Dedifferentiated amniotic fluid mesenchymal stem cell (primary cell): ENCODE measurements at regions not wholly inside any gene's neighbourhood (a gene's known extent, or its start where the extent isn't known, plus 50 kb on each side); places are given as distances from the start of the nearest gene placed in this dataset.

Experiments used
- DNase-seq: peaks from one replicate; pipeline ENCODE4 v3.0.0-alpha.2; 2016; ENCODE audit errors: extremely low spot score

DNA sequence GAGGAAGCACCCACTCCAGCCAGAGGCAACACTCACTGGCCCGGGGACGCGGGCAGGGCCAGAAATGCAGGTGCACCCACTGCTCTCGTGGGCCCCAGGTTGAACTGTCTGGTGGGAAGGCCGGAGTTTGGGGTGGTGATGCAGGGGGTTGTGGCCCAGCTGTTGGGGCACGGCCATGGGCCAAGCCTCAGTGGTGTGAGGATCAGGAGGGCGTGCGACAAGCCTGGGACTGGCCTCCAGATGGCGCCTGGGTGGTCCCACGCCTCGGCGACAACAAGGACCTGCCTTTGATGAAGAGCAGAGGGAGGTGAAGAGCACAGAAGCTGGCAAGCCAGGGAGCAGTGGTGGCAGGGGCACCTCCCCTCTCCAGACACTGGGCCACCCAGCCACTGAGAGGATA, 240.8 kb downstream of the BRD1 start:
- DNase-seq: no peak

DNA sequence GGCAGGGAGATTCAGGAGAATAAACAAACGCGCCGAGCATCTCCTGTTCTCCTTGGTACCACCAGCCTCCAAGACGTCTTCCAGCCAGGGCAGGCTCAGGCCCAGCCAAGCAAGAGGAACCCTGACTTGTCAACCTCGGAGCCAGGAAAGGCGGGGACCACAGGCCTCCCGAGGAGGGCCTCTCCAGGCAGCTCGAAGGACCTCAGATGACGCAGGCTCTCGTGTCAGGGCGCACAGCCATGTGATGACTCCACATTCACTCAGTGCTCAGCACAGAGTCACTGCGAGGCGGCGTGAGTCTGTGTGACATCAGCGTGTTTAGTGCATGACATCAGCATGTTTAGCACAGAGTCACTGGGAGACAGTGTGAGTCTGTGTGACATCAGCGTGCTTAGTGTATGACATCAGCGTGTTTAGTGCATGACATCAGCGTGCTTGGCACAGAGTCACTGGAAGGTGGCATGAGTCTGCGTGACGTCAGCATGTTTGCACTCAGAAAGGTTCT, 241.4 kb downstream of the BRD1 start:
- DNase-seq: no peak

DNA sequence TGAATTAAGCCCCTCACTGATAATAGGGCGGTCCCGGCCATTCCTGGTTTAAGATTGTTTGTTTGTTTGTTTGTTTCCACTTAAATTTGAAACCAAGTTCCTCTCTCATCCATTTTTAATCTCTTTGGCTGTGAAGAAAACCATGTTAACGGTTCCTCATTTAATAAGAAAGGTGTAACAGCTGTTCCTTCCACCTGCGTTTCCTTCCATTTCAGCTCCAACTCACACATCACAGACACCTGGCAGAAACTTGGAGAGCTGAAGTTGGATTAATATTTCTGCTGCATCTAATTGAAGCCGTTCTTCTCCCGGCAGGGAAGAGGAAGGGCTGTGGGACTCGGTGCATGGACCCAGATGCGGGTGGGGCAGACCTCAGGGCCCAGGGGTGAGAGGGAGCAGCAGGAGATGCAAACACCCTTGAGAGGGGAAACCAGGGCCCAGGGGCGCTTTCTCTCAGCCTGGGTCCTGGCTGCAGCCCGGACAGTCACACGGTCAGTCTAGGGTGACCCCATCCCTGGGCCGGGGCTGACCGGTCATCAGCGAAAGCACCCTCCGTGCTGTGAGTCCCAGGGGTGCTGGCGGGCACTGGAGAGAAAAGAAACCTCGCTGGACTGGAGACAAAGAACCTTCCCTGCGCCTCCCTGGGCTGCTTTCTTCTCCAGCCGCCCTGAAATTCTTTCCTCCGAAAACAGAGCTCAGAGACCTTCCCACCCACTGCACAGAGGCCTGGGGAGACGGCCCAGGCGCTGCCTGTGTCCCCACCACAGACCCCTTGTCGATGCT, 242.0 kb downstream of the BRD1 start:
- no peak for DNase-seq

DNA sequence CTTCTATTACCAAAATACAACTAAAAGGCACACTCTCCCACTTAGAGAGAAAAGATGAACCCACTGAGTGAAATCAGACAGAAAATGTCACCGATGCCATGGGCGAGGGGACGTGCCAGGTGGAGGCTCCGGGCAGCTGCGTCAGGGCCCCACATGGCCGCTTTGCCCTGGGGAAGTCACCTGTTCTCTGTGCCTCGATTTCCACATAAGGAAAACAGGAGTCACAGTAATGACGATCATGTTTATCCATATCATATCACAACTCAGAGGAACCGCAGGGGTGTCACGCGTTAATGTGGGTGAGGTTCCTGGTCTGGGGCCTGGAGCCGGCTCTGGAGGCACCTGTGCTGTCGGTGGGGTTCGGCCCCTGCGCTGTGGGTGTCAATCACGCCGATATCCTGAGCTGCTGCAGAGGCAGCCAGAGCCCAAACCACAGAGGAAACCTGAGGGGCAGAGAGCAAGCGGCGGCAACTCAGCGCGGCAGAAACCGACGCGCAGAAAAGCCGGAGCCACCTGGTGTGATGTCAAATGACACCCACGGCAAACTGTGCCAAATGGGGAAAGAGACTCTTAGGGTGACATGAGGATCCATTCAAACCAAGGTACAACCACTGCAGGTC, 243.7 kb downstream of the BRD1 start:
- no peak for DNase-seq

DNA sequence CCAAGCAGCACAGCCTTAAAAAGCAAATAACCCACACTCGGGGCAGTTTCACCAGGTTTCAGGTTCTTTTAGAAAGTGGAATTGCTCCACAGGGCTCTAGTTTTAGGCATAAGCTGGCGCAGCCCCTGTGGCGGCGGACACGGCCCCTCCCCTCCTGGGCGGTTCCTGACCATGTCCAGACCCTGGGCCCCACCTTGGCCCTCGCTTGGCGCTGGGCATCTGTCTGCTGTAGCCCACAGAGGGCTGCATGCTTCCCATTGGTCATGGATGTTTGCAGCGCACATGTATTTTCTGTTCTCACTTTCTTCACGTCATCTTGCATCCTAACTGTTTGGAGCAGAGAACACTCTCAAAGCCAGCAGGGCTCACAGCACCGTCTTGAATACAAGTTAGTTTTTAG, 244.3 kb downstream of the BRD1 start:
- no peak for DNase-seq

DNA sequence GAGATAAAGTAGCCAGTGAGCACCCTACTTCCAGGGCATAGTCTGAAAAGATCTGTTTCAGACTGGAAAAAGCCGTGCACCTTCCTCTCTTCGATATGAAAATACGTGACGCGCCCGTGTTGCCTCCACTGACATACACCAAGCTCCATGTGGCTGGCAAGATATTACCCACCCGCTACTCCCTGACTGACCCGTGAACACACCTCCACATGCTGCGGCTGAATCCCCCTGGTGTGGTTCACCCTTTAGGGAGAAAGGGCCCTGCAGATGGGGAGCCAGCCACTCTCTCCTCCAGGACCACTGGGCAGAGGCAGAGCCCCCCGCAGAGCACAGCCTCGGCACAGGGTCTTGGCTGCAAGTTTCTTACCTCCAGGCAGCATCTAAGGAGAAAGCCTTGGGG, 245.0 kb downstream of the BRD1 start:
- DNase-seq: no peak

DNA sequence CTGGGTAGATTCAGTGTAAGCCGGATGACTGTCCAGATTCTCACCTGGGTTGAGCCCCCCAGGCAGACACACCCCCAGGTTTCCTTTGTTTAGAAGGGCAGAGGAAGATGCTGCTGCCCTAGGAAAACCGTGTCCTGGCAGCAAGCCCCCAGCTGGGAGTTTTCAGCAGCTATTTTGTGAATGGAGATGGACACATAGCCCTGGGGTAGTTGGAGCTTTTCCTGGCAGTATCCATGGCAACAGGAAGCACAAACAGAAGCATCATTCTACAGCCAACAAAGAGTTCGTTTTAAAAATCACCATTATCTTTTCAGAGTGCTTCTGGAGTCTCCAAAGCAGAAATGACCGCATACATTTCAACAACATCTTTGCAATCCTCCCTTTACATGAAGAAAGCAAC, 245.5 kb downstream of the BRD1 start:
- no peak for DNase-seq

DNA sequence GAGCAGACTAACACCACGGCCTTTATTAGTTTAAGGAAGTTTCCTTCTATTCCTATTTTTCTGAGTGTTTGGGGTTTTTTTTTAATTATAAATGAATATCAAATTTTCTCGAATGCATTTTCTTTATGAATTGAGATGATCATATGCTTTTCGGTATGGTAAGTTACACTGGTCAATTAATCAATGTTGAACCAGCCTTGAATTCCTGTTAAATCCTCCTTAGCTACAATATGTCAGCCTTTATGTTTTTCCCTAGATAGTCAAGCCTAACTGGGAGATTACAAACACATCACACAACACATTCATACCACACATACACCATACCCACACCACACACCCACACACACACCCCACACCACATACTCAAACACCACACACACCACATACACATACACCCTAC, 247.6 kb downstream of the BRD1 start:
- DNase-seq: no peak

DNA sequence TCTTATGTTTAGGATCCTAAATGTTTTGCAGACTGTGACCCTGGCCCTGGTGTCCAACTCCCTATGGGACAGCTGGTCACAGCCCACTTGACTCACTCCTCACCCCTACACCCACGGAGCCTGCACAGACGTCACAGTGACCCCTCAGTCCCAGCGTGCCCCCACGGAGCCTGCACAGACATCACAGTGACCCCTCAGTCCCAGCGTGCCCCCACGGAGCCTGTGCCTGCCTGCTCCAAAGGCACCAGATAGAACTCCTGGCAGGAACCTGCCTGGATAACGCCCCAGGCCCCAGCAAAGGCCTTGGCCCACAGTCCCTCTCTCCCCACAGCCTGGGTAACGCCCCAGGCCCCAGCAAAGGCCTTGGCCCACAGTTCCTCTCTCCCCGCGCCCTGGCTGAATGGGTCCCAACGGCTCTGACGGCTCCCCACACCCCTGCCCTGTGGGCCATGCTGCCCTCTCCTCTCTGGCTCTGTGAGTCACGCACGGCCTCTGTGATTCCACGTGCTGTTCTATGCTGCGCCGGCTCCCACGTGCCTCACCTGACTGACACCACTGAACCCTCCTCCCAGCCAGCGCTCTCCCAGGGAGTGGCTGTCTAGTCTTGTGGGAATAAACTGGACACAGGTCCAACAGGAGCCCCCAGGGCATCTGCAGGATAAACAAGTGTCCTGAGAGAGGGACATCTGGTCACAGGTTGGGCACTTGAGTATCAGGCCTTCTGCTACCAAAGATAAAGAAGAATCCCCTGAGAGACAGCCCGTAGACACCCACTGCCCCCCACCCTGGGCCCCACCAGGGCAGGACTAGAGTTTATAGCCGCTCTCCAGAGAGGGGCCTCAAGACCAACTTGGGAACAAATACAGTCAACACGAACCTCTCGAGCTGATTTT, 250.3 kb downstream of the BRD1 start:
- no peak for DNase-seq

DNA sequence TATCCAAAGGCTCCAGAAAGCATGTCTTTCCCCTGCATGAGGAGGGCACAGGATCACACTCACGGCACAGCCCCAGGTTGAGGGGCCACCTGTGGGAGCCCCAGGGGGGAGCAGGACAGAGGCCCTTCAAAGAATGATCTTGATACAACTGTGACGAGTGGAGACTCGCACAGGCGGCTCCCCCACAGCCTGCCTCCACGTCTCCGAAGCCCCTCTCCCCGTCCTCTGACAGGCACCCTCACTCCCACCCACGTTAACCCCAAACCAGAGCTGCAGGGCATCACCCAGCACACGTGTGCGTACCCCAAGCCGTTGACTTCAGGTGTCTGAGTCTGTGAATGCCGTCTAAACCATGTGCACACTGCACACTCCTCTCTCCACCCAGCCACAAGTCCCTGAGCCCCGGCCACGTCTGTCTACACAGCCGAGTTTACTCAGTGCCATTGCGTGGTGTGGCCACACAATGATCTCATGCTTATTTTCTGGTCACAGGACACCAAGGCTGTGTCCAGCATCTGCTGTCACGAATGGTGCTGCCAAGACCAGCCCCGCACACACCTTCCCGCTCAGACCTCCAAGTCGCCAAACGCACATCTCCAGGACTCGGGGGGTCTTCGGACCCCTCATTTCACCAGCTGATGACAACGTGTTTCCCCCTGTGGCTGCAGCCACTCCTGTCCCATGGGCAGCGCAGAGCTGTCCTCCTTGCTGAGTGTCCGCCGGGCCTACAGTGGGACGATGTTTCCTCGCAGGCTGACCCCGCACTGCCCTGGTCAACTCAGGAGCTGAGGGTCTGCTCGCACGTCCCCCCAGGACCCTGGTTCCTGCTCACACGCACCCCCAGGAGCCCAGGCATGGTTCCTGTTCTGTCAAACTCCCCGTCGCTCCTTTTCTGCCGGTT, 251.2 kb downstream of the BRD1 start:
- no peak for DNase-seq

DNA sequence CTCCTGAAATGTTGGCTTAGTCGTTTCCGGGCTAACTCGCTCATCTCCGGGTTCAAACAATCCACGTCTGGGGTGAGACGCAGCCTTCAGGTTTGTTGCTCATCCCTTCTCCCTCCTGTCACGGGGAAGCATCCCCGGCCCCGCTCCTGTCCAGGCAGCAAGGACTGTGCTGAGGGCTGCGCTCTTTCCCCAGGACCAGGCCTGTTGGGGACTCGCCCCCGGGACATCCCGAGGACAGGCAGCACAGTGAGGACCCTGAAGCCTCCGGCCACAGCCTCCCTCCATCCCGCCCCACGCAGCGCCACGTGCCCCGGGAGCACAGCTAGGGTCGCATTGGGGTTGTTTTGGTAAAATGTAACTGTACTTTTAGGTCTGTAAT, 252.0 kb downstream of the BRD1 start:
- no peak for DNase-seq

DNA sequence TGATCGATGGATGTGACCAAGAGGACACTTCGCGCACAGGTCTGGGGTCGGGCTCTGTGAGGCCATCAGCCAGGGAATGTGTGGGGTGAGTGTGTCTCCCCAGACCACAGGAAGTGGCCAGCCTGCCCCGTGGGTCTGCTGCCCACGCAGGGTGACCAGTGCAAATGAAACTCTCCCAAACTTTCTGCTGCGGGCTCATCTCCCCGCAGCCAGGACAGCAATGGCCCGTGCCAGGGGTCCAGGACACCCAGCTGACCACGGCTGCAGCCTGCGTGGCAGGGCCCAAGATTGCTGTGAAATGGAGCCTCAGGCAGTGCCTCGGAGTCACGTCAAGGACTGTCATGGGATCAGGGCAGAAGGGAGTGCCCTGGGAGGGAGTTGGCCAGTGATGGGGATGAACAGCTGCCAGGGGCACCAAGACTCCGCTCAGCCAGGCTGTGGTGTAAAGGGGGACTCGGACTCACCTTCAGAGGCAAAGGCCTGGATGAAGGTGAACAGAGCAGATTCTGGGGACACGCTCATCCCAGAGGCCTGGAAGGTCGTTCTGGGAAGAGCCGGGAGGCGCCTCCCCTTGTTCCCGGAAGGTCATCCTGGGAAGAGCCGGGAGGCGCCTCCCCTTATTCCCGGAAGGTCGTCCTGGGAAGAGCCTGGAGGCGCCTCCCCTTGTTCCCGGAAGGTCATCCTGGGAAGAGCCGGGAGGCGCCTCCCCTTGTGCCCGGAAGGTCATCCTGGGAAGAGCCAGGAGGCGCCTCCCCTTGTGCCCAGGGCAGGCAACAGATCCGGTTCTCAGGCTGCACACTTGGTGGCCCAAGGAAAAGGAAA, 252.6 kb downstream of the BRD1 start:
- no peak for DNase-seq

DNA sequence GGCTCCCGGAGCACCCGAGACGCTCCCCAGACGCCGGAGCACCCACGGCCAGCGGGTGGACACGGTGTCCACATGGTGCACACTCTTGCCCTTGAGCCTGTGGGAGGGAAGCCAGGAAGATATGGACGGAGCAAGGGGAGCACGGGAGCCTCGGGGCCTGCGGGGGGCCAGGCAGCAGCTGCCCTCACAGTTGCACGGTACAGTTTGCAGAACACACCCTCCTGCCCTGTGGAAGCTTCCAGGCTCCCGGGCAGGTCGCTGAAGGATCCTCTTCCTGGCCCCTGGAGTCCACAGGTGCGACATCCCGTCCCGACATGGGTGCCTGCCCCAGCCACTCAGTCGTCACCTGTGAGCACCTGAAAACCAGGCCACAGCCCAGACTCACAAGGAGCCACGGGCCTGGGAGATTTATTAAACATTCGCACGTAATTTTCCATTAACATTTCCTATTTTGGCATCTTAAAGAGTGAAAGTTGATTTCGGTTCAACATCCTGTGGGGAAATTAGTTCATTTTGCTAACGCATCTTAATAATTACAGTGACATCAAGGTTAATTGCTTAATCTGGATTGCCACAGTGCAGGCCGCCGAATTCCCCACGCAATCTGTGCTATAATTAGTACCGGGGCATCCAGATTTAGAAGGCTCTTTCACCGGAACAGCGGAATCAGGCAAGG, 253.3 kb downstream of the BRD1 start:
- DNase-seq: no peak

DNA sequence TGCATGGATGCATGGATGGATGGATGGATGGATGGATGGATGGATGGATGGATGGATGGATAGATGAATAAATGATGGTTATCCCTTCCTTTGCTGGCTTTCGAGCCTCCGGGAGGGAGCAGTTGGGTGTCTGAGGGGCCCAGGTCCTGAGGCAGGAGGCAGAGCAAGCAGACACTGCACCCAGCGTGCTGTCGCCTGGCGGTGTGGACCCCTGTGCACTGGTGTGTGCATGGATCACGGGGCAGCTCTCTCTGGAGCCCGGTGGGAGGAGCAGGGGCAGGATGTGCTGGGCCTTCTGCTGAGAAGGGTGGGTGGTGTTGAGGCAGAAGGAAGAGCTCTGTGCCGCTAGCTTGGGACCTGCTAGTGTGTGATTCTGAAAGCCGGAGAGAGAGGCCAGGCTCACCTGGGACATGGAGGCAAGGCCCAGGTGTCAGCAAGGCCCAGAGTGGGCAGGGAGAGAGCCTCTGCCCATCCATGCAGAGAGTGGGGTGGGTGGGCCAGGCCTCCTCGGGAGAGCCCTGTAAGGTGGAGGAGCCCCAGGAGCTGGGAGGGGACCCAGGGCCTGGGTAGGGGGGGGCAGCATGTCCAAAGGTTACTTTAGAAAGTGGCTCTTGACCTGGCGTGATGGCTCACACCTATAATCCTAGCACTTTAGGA, 254.4 kb downstream of the BRD1 start:
- DNase-seq: no peak

DNA sequence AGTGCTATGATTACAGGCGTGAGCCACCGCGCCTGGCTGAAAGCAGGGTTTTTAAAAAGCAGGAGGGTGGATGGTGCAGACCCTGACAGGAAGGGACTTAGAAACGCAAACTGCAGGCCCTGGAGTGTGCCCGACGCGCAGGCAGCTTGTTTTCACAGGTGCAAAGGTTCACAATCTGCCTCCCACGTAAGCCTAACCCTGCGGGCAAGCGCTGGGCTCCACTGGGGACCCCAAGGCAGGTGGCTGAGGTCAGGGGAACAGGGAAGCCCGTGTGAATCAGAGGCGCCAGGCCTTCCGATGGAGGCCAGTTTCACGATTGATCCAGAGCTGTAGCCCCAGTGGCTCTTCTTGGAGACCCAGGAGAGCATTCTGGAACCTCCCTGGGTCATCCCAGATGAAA, 256.3 kb downstream of the BRD1 start:
- no peak for DNase-seq

DNA sequence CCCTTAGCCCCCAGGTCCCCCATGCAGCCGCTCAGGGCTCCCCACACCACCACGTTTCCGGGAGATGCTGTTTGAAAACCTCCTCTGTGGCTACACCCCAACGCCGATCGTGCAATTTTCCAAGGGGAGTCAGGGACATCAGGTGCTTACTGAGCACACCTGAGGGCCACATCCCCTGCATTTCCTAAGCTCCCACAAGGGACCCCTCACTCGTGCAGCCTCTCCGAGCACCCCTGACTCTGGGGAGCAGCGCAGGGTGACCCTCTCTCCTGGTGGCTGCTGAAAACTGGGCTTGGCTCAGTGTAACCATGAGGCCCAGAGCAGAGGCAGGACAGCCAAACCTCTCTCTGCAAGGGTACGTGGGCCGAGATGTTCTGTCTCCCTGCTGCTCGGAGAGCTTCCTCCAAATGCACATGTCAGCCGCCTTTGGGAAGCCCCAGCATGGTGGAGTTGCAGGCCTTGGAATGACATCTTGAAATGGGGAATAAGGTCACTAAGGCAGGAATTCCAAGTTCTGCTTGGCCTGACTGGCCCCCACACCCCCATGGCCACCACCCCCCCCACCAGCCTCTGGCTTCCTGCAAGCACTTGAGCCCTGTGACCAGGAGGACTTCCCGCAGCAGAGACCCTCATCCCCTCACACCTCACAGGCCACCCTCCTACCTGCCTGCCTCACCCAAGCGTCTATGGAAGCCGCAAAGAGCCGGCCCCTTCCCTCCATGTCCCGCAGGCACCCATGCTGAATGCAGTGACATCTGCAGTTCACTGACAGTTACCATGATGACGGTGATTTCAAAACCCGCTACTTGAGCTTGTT, 257.4 kb downstream of the BRD1 start:
- no peak for DNase-seq

DNA sequence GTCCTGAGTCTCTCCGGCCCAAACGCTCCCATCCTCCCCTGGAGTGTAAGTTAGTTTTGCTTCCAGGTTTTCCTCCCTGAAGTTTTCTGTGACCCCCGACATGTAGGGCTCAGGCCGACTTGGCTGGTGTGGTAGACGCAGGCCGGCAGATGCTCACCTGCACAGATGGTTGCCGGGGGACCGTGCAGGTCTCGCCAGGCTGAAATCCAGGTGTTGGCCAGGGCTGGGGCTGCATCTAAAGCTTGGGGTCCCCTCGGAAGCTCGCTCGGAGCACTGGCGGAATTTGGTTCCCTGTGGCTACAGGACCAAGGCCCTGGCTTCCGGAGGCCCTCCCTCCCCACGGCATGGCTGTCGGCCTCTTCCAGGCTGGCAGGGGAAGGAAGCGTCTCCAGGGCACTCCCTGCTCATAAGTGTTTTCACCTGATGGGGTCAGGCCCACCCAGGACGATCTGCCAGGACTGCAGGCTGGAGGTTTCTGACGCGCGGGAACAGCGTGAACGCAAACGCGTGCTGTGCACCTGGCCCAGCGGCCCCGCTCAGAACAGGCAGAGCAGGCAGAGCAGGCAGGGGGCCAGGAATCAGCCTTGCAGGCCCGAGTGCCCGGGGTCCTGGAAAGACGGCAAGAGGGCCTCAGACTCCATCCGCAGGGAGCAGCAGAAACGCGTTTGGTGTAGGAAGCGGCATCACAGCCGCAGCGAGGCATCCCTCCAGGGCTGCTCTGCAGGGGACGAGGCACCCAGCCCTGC, 258.2 kb downstream of the BRD1 start:
- DNase-seq: no peak

DNA sequence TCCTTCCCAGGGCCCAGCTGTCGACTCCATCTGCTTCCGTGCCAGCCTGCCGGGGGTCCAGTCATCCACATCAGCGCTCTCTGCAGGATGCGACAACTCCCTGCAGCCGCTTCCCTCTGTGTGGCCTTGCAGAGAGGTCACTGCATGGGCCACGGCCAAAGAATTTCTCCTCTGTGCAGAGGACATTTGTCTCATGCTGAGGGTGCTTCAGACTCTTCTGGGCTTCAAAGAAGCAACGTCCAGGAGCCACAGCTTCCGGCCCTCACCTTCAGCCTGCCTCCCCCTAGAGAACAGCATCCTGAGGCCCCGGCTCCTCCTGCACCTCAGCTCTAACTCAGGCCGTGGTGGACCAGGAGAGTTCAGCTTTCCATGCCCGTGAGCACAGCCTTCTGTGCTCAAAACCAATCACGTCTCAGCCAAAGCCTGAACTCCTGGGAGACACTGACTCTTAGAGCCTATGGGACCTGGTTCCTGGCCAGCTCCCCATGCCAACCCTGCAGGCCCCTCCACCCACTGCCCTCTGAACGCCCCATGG, 258.9 kb downstream of the BRD1 start:
- DNase-seq: no peak
